ENCODE measurements at regions not wholly inside any gene's neighbourhood (a gene's known extent, or its start where the extent isn't known, plus 50 kb on each side); places are given as distances from the start of the nearest gene placed in this dataset.

- Histone ChIP-seq H3K9me3 (no peaks in the 10 kb centered on the region), H3K4me3 (no peak overlapping the region), H3K27me3 (no peaks in the 10 kb centered on the region), H3K4me1 (ENCODE audit: insufficient read depth) (no peaks in the 10 kb centered on the region), H3K36me3 (no peaks in the 10 kb centered on the region), H3K27ac (no peak overlapping the region)
- 93 to 100% (median 97%) methylated on average over 1 of the region's 1 CpG for WGBS, 3 donors
- TF ChIP-seq EP300 (IDR thresholded peaks at IDR 0.05) (no peak), POLR2A (IDR thresholded peaks at IDR 0.05) (no peak), CTCF (IDR thresholded peaks at IDR 0.05) (no peak)
- intact Hi-C loops (cut with DNase I), result no loop called here
- no peak for DNase-seq
Measured at GRCh38 chr18:61714421-61714820, 178.4 kb downstream of the RNF152 start.

GRCh38 chr18:61713502-61713901 is 179.3 kb downstream of the RNF152 start:
- H3K4me1 ChIP-seq (ENCODE audit: insufficient read depth), result no peaks in the 10 kb centered on the region
- no peak for DNase-seq
- no peak overlapping the region for H3K27ac ChIP-seq
- no peak for TF ChIP-seq EP300 (IDR thresholded peaks at IDR 0.05)
- no peak for TF ChIP-seq CTCF (IDR thresholded peaks at IDR 0.05)
- TF ChIP-seq POLR2A (IDR thresholded peaks at IDR 0.05), result no peak
- H3K36me3 ChIP-seq, result no peaks in the 10 kb centered on the region
- no peak overlapping the region for H3K4me3 ChIP-seq
- intact Hi-C loops (cut with DNase I), result no loop called here
- H3K9me3 ChIP-seq, result no peaks in the 10 kb centered on the region
- no peaks in the 10 kb centered on the region for H3K27me3 ChIP-seq

DNA sequence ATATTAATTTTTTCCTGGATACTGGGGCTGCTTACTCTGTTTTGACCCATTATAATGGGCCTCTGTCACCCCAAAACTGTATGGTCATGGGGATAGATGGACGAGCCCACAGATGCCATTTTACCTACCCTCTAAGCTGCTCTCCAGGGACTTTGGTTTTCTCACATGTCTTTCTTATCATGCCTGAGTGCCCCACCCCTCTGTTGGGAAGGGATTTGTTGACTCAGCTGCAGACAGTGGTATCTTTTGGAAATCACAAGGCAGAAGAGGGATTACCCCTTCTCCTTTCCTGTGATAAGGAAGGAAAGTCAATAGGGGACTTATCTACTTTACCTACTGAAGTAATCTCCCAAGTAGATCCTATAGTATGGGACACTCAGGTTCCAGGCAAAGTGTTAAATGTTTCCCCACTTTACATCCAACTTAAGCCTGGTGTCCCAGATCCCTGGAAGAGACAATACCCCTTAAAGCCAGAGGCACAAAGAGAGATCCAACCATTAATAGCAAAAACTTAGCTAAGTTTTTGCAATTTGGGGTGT is 182.7 kb downstream of the RNF152 start:
- TF ChIP-seq EP300 (IDR thresholded peaks at IDR 0.05) (no peak), CTCF (IDR thresholded peaks at IDR 0.05) (no peak), POLR2A (IDR thresholded peaks at IDR 0.05) (no peak)
- no peak overlapping the region for H3K4me3 ChIP-seq
- intact Hi-C loops (cut with DNase I), result no loop called here
- no peaks in the 10 kb centered on the region for H3K4me1 ChIP-seq (ENCODE audit: insufficient read depth)
- no peaks in the 10 kb centered on the region for H3K36me3 ChIP-seq
- H3K9me3 ChIP-seq, result no peaks in the 10 kb centered on the region
- no peak overlapping the region for H3K27ac ChIP-seq
- no peak for DNase-seq
- H3K27me3 ChIP-seq, result no peaks in the 10 kb centered on the region
- WGBS, 3 donors, result 93 to 100% (median 93%) methylated on average over 1 of the region's 1 CpG

- H3K4me3 ChIP-seq, result no peak overlapping the region
- H3K9me3 ChIP-seq, result no peaks in the 10 kb centered on the region
- DNase-seq, result no peak
- H3K4me1 ChIP-seq (ENCODE audit: insufficient read depth), result no peaks in the 10 kb centered on the region
- H3K27me3 ChIP-seq, result no peaks in the 10 kb centered on the region
- intact Hi-C loops (cut with DNase I), result no loop called here
- TF ChIP-seq POLR2A (IDR thresholded peaks at IDR 0.05) (no peak), EP300 (IDR thresholded peaks at IDR 0.05) (no peak), CTCF (IDR thresholded peaks at IDR 0.05) (no peak)
- H3K36me3 ChIP-seq, result no peaks in the 10 kb centered on the region
- 67 to 72% (median 70%) methylated on average over 3 of the region's 3 CpGs for WGBS, 3 donors
- H3K27ac ChIP-seq, result no peak overlapping the region
Measured at GRCh38 chr18:61706276-61706915, 186.4 kb downstream of the RNF152 start.

Measured in ovary (tissue), 7 donors.